GM19025 (cell line): ENCODE measurements at regions not wholly inside any gene's neighbourhood (a gene's known extent, or its start where the extent isn't known, plus 50 kb on each side); places are given as distances from the start of the nearest gene placed in this dataset.

Source experiments
- ATAC-seq: cut with Tn5 transposase; IDR thresholded peaks from one replicate; pipeline ENCODE4 v1.9.1; 2021; ENCODE audit warnings: mild to moderate bottlenecking, low read depth, moderate library complexity; ENCODE audit not compliant: unreplicated experiment

GRCh38 chr14:98966475-98967162, 305.4 kb downstream of the BCL11B start:
- no peak for ATAC-seq

- ATAC-seq, result no peak
Measured at GRCh38 chr14:98974113-98974512, 297.9 kb downstream of the BCL11B start.

GRCh38 chr14:98976271-98976670, 295.7 kb downstream of the BCL11B start:
- no peak for ATAC-seq

GRCh38 chr14:98977451-98977850, 294.5 kb downstream of the BCL11B start:
- no peak for ATAC-seq

GRCh38 chr14:98982986-98983385, 289.0 kb downstream of the BCL11B start:
- ATAC-seq, result no peak

- ATAC-seq, result no peak
Measured at GRCh38 chr14:98984027-98984718, 287.8 kb downstream of the BCL11B start.

- no peak for ATAC-seq
Measured at GRCh38 chr14:98984719-98985041, 287.3 kb downstream of the BCL11B start.

GRCh38 chr14:98993818-98994217, 278.2 kb downstream of the BCL11B start:
- ATAC-seq, result no peak

GRCh38 chr14:98994561-98994960, 277.4 kb downstream of the BCL11B start:
- ATAC-seq, result no peak

- ATAC-seq, result no peak
Measured at GRCh38 chr14:98997526-98998205, 274.3 kb downstream of the BCL11B start.

- no peak for ATAC-seq
Measured at GRCh38 chr14:98999345-98999744, 272.7 kb downstream of the BCL11B start.

GRCh38 chr14:98999901-99000300, 272.1 kb downstream of the BCL11B start:
- ATAC-seq, result no peak

- ATAC-seq, result no peak
Measured at GRCh38 chr14:99001241-99001640, 270.8 kb downstream of the BCL11B start.

- ATAC-seq, result no peak
Measured at GRCh38 chr14:99003646-99004045, 268.4 kb downstream of the BCL11B start.

- no peak for ATAC-seq
Measured at GRCh38 chr14:99004112-99004511, 267.9 kb downstream of the BCL11B start.

- no peak for ATAC-seq
Measured at GRCh38 chr14:99006276-99006675, 265.7 kb downstream of the BCL11B start.

GRCh38 chr14:99007795-99008194, 264.2 kb downstream of the BCL11B start:
- ATAC-seq, result no peak

- no peak for ATAC-seq
Measured at GRCh38 chr14:99009871-99010270, 262.1 kb downstream of the BCL11B start.

- ATAC-seq, result no peak
Measured at GRCh38 chr14:99011385-99011784, 260.6 kb downstream of the BCL11B start.

- no peak for ATAC-seq
Measured at GRCh38 chr14:99012703-99013102, 259.3 kb downstream of the BCL11B start.

- no peak for ATAC-seq
Measured at GRCh38 chr14:99015833-99016232, 256.2 kb downstream of the BCL11B start.

- no peak for ATAC-seq
Measured at GRCh38 chr14:99023371-99023770, 248.6 kb downstream of the BCL11B start.
